ENCODE measurements at regions not wholly inside any gene's neighbourhood (a gene's known extent, or its start where the extent isn't known, plus 50 kb on each side); places are given as distances from the start of the nearest gene placed in this dataset.
"Not testable (repeated sequence)": the region's sequence is repeated elsewhere in the genome, so short reads cannot be mapped to it uniquely, and the experiment has no call there.

- Histone ChIP-seq H3K27me3 (replicated peaks; ENCODE audit: insufficient read depth) (peaks cover 23% of the 10 kb centered on the region), H3K4me2 (ENCODE audit: unreplicated experiment) (no peak overlapping the region), H3K9ac (no peak overlapping the region), H3F3A (ENCODE audit: insufficient read depth) (peaks cover 7% of the 10 kb centered on the region), H3K79me2 (ENCODE audit: insufficient read depth) (no peaks in the 10 kb centered on the region), H3K9me3 (ENCODE audit: low read depth) (no peaks in the 10 kb centered on the region), H3K4me1 (ENCODE audit: insufficient read depth) (peaks cover 14% of the 10 kb centered on the region), H3K27ac (no peak overlapping the region), H4K20me1 (ENCODE audit: insufficient read depth) (no peaks in the 10 kb centered on the region), H3K9me2 (ENCODE audit: insufficient read depth) (no peaks in the 10 kb centered on the region), H2AFZ (no peak overlapping the region), H3K4me3 (no peak overlapping the region), H3K36me3 (ENCODE audit: low read depth) (no peaks in the 10 kb centered on the region)
- in situ Hi-C loops (cut with MboI) = no loop called here
- WGBS, 2 experiments (ENCODE audit: low coverage in 1 of 2, low lambda C conversion rate in 2 of 2, missing lambda C conversion rate in 2 of 2) = 92 to 97% methylated on average over 1 of the region's 1 CpG
- peak; percentile 68 for DNase-seq
- TF ChIP-seq EZH2phosphoT487 (IDR thresholded peaks at IDR 0.05; ENCODE audit: insufficient read depth, low read depth) (no peak), EZH2 (IDR thresholded peaks at IDR 0.05; ENCODE audit: insufficient read depth, poor library complexity, severe bottlenecking) (no peak)
Measured at GRCh38 chr2:138090330-138090729, 126.1 kb downstream of the HNMT start.

- WGBS, 2 experiments (ENCODE audit: low coverage in 1 of 2, low lambda C conversion rate in 2 of 2, missing lambda C conversion rate in 2 of 2) = 59 to 60% methylated on average over 4 of the region's 4 CpGs
- in situ Hi-C loops (cut with MboI) = no loop called here
- peaks cover 37% of the 10 kb centered on the region for H3K27me3 ChIP-seq (replicated peaks; ENCODE audit: insufficient read depth)
Measured at GRCh38 chr2:138093455-138093854, 129.2 kb downstream of the HNMT start.

GRCh38 chr2:138094031-138094430 lies 129.8 kb downstream of the HNMT start:
- 68 to 69% methylated on average over 3 of the region's 3 CpGs for WGBS, 2 experiments (ENCODE audit: low coverage in 1 of 2, low lambda C conversion rate in 2 of 2, missing lambda C conversion rate in 2 of 2)
- in situ Hi-C loops (cut with MboI) = no loop called here

More at GRCh38 chr2:138093455-138093854, 129.2 kb downstream of the HNMT start:
- Histone ChIP-seq H3F3A (ENCODE audit: insufficient read depth) (no peaks in the 10 kb centered on the region), H3K27ac (no peak overlapping the region), H4K20me1 (ENCODE audit: insufficient read depth) (no peaks in the 10 kb centered on the region), H2AFZ (no peak overlapping the region), H3K36me3 (ENCODE audit: low read depth) (no peaks in the 10 kb centered on the region), H3K4me2 (ENCODE audit: unreplicated experiment) (no peak overlapping the region), H3K79me2 (ENCODE audit: insufficient read depth) (no peaks in the 10 kb centered on the region), H3K9ac (no peak overlapping the region), H3K4me1 (ENCODE audit: insufficient read depth) (no peaks in the 10 kb centered on the region), H3K9me2 (ENCODE audit: insufficient read depth) (no peaks in the 10 kb centered on the region), H3K9me3 (ENCODE audit: low read depth) (no peaks in the 10 kb centered on the region), H3K4me3 (no peak overlapping the region)
- TF ChIP-seq EZH2 (IDR thresholded peaks at IDR 0.05; ENCODE audit: insufficient read depth, poor library complexity, severe bottlenecking) (no peak), EZH2phosphoT487 (IDR thresholded peaks at IDR 0.05; ENCODE audit: insufficient read depth, low read depth) (no peak)
- no peak for DNase-seq

GRCh38 chr2:138095336-138095735 lies 131.1 kb downstream of the HNMT start:
- H3K36me3 ChIP-seq (ENCODE audit: low read depth) = no peaks in the 10 kb centered on the region
- no peak overlapping the region for H3K27ac ChIP-seq
- H3K9ac ChIP-seq = no peak overlapping the region
- H3K9me3 ChIP-seq (ENCODE audit: low read depth) = no peaks in the 10 kb centered on the region
- H3K4me1 ChIP-seq (ENCODE audit: insufficient read depth) = no peaks in the 10 kb centered on the region
- no peak overlapping the region for H3K4me2 ChIP-seq (ENCODE audit: unreplicated experiment)
- no peaks in the 10 kb centered on the region for H3F3A ChIP-seq (ENCODE audit: insufficient read depth)
- no peak overlapping the region for H3K4me3 ChIP-seq
- H3K79me2 ChIP-seq (ENCODE audit: insufficient read depth) = no peaks in the 10 kb centered on the region
- no peak for DNase-seq
- H2AFZ ChIP-seq = no peak overlapping the region
- TF ChIP-seq EZH2 (IDR thresholded peaks at IDR 0.05; ENCODE audit: insufficient read depth, poor library complexity, severe bottlenecking) (no peak), EZH2phosphoT487 (IDR thresholded peaks at IDR 0.05; ENCODE audit: insufficient read depth, low read depth) (no peak)
- H3K9me2 ChIP-seq (ENCODE audit: insufficient read depth) = no peaks in the 10 kb centered on the region
- no peaks in the 10 kb centered on the region for H4K20me1 ChIP-seq (ENCODE audit: insufficient read depth)
- peaks cover 37% of the 10 kb centered on the region for H3K27me3 ChIP-seq (replicated peaks; ENCODE audit: insufficient read depth)
- in situ Hi-C loops (cut with MboI) = no loop called here

More at GRCh38 chr2:138094031-138094430, 129.8 kb downstream of the HNMT start:
- DNase-seq = no peak
- TF ChIP-seq EZH2 (IDR thresholded peaks at IDR 0.05; ENCODE audit: insufficient read depth, poor library complexity, severe bottlenecking) = no peak
- no peak for TF ChIP-seq EZH2phosphoT487 (IDR thresholded peaks at IDR 0.05; ENCODE audit: insufficient read depth, low read depth)
- Histone ChIP-seq H4K20me1 (ENCODE audit: insufficient read depth) (no peaks in the 10 kb centered on the region), H3K9me3 (ENCODE audit: low read depth) (no peaks in the 10 kb centered on the region), H3K4me3 (no peak overlapping the region), H3K4me1 (ENCODE audit: insufficient read depth) (no peaks in the 10 kb centered on the region), H3K27me3 (replicated peaks; ENCODE audit: insufficient read depth) (peaks cover 37% of the 10 kb centered on the region), H3K27ac (no peak overlapping the region), H3K4me2 (ENCODE audit: unreplicated experiment) (no peak overlapping the region), H2AFZ (no peak overlapping the region), H3K9me2 (ENCODE audit: insufficient read depth) (no peaks in the 10 kb centered on the region), H3K79me2 (ENCODE audit: insufficient read depth) (no peaks in the 10 kb centered on the region), H3K36me3 (ENCODE audit: low read depth) (no peaks in the 10 kb centered on the region), H3K9ac (no peak overlapping the region), H3F3A (ENCODE audit: insufficient read depth) (no peaks in the 10 kb centered on the region)

- H3K4me3 ChIP-seq; H3K36me3 ChIP-seq (ENCODE audit: low read depth); H4K20me1 ChIP-seq (ENCODE audit: insufficient read depth); H3F3A ChIP-seq (ENCODE audit: insufficient read depth); H3K9ac ChIP-seq; H3K4me1 ChIP-seq (ENCODE audit: insufficient read depth); H2AFZ ChIP-seq; H3K79me2 ChIP-seq (ENCODE audit: insufficient read depth); DNase-seq; H3K9me2 ChIP-seq (ENCODE audit: insufficient read depth); H3K9me3 ChIP-seq (ENCODE audit: low read depth); H3K4me2 ChIP-seq (ENCODE audit: unreplicated experiment); H3K27ac ChIP-seq; in situ Hi-C loops (cut with MboI): not testable (repeated sequence)
- 88 to 94% methylated on average over 3 of the region's 3 CpGs for WGBS, 2 experiments (ENCODE audit: low coverage in 1 of 2, low lambda C conversion rate in 2 of 2, missing lambda C conversion rate in 2 of 2)
- peaks cover 30% of the 10 kb centered on the region for H3K27me3 ChIP-seq (replicated peaks; ENCODE audit: insufficient read depth)
Measured at GRCh38 chr2:138099288-138099687, 135.0 kb downstream of the HNMT start.

Data from GM23248 (cell line).